ENCODE measurements at regions not wholly inside any gene's neighbourhood (a gene's known extent, or its start where the extent isn't known, plus 50 kb on each side); places are given as distances from the start of the nearest gene placed in this dataset.
A peak's percentile ranks its signal among the peaks of the same experiment; 100 is the strongest.
"Not testable (repeated sequence)": the region's sequence is repeated elsewhere in the genome, so short reads cannot be mapped to it uniquely, and the experiment has no call there.

DNA sequence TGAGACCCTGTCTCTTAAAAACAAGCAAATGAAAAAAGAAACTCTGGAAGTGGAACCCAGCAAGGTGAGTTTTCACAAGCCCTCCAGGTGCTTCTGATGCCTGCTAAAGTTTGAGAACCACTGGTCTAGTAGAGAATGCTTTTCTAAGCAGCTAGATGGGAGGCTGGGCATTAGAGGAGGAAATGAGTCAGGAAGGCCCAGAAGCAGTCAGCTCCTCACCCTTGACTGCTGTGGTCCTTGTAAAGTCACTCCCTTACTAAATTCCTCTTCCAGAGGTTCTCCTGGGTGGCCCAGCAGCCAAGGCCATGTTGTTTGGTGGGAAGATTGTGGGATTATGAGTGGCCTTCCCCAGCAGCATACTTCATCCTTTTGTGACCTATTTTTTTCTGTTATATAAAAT is 52.0 kb upstream of the FYN start:
- DNase-seq: no peak

DNA sequence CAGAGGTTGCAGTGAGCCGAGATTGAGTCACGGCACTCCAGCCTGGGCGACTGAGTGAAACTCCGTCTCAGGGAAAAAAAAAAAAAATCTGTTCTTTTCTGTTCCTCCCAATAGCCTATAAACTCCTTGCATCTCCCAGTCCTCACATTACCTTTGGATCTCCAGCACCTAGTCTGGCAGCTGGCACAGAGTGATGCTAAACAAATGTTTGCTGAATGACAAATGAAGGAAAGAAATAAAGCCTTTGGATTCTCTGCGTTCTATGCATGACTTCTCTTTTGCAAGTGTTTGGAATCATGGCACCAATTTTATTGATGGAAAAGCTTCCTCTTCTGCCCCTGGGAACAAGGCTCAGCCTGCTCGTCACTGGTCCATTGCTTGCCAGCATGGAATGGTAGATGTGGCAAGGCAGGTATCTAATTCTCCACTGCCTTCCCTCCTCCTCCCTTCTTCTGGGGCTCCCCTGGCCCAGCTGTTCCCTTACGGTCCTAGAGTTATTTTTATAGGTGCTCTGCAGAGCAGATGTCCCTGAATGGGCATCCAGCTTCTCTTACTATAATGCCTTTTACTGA is 53.6 kb upstream of the FYN start:
- DNase-seq: peak; percentile 72

DNA sequence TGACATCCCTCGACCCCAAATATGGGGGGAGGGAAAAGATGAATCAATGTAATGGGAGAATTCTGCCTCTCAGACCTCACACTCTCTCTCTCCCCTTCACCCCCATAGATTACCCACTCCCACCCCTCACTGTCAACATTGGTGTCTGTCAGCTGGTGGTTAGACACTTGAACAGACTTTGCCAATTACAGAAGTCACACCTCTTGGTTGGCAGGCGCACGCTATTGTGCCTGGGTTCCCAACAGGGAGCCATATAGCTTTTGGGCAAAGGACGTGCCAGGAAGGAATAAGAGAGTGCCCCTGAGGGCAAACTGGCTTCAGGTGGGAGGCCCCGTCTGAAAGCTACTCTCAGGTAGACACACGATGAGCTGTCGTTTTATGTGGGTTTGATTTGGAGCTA is 54.1 kb upstream of the FYN start:
- peak; percentile 72 for DNase-seq

DNA sequence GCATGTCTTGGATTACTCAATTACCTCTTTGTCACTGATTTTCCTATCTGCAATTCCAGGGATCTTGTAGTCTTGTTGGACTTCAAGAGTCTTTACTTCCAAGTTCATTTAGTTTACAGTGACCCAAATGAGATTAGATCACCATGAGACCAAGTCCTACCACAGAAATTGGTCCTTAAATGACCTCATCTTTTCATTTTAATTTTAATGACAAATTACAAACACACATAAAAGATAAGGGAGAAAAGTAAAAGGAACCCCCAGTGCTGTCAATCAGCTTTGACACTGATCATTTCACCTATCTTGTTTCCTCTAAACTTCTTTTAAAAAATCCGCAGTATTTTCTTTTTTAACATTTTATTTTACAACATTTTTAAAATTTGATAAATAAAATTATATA is 54.9 kb upstream of the FYN start:
- DNase-seq: no peak

DNA sequence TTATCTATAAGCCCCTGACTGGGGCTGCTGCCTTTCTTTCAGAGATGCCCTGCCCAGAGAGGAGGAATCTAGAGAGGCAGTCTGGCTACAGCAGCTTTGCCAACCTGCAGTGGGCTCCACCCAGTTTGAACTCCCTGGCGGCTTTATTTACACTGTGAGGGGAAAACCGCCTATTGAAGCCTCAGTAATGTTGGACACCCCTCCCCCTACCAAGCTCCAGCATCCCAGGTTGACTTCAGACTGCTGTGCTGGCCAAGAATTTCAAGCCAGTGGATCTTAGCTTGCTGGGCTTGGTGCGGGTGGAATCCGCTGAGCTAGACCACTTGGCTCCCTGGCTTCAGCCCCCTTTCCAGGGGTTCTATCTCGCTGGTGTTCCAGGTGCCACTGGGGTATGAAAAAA is 61.4 kb upstream of the FYN start:
- not testable (repeated sequence) for DNase-seq

DNA sequence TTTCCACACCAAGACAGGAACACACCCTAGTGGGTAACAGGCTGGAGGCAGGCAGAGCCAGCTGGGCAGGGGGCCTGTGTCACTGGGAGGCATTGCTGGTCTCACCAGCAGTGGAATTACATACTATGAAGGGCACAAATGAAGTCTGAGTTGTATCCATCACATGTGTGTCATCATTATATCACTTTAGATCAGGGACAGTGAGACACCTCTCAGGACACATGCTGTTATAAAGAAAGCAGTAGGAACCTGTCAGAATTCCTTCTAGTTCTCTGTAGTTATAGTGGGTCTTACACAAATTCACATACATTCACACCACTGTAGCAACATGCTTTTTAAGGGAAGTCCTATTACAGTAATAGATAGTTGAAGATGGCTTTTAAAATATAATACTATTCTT is 63.5 kb upstream of the FYN start:
- no peak for DNase-seq

DNA sequence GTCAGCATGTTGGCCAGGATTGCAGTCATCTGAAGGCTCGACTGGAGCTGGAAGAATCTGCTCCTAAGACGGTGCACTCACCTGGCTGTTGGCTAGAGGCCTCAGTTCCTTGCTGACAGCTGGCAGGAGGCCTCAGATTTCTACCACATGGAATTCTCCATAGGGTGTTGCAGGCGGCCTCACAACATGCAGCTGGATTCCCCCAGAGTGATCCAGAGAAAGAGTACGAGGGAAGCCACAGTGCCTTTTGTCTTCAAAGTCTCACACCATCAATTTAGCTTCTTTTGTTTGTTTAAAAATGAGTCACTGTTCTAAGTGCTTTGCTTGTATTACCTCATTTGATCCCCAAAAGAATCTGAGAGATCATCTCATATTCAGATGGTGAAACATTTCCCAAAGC is 65.5 kb upstream of the FYN start:
- DNase-seq: no peak

DNA sequence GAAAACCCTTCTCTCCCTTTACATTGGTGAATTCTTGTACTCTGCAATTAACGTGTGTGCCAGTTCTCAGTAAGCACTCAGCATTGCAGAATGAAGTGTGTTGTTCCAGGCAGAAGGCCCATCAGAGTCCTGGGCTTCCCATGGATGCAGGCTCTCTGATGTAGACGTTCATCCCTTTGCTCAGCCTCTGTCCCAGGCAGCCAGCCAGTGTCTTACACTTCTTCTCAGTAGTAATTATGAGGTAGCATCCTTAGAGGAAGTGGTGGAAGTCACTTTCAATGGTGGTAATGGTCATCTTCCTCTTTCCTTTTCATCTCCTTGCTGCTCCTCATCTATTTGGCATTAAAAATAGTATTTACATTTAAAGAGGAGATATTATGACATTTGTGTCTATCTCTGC is 66.7 kb upstream of the FYN start:
- no peak for DNase-seq

DNA sequence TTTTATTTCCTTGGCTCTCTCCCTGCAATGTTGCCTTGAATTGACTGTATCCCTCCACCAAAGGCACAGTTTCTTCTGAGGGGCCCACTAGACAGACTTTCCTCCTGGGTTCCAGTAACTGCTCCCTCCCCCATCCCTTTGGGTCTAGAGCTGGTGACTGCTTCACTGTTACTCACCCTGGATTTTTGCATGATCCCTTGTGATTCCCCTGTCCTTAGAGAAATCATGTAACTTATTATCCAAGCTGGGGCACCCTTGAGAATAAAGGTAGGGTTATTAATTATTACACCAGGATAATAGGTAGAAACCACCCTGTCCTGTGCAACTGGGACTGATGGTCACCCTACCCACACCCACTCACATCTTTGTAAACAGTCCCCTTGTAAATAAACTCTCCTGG is 67.5 kb upstream of the FYN start:
- DNase-seq: no peak

DNA sequence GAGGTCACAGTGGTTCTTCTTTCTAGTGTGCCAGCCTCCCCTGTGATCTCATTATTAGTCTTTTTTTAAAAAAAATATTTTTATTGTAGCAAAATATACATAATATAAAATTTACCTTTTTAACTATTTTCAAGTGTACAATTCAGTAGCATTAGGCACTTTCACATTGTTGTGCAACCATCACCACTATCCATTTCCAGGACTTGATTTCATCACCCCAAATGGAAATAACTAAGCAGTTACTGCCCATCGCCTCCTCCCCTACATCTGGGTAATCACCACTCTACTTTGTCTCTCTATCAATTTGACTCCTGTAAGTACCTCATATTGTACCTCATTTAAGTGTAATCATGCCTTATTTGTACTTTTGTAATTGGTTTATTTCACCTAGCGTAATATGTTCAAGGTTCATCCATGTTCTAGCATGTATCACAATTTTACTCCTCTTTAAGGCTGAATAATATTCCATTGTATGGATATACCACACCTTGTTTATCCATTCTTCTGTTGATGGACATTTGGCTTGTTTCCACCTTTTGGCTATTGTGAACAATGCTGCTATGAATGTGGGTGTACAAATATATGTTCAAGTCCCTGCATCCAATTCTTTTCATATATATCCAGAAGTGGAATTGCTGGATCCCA is 68.6 kb upstream of the FYN start:
- DNase-seq: no peak

DNA sequence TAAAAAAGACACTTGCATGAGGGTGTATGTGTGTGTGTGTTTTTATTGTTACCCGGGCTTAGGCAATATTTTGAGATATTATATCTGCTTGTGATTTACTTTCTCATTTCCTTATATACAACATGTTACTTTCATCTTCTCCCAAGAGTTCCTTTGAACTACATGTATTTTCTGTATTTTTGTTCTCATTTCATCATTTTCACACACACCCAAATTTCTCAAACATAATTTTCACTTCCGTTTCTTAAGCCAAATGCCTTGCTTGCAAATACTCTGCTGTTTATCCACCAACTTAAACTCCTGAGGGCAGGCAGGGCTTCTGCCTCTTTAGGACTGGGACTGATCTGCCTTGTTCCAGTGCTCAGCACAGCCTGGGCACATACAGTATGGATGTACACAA is 69.3 kb upstream of the FYN start:
- DNase-seq: no peak

DNA sequence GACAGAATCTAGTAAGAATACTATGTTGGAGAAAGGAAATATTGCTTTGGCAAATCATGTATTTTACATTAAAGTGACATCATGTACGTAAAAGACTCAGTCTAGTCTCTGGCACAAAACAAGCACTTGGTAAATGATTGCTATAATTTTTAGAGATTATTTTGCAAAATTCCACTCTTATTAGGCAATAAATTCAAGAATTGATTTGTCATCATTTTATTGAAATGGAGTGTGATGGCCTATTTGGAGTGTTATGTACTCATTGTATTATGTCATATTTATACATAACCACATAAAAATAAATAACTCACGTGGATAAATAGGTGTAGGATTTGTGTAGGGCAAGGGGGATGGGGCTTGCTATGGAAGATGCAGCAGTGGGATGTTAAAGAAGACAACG is 70.0 kb upstream of the FYN start:
- no peak for DNase-seq

DNA sequence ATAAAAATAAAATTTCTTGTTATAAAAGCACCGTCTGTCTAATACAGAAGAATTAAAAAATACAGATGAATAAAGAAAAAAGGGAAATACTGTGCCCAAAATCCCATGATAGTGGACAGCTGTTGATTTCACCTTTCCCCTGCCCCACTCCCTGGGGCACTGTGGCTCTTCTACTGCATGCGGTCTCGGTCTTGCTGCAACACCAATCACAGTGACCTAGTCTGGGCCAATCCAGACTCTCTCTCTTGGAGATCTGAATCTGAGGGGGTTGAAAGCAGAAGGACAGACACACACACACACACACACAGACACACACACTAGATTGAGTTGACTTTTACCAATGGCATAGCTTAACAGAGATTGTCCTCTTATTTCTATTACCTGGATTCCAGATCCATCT is 70.5 kb upstream of the FYN start:
- DNase-seq: no peak

DNA sequence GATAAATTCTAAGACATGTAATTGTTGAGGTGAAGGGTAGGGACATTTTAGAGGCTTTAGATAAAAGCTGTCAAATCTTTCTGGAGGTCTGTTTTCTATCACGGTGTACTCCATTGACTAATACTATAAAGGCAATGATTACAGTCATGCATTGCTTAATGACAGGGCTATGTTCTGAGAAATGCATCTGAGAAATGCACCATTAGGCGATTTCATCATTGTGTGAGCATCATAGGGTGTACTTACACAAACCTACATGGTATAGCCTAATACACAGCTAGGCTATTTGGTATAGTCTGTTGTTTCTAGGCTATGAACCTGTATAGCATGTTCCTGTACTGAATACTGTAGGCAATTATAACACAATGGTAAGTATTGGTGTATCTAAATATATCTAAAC is 71.3 kb upstream of the FYN start:
- DNase-seq: no peak

DNA sequence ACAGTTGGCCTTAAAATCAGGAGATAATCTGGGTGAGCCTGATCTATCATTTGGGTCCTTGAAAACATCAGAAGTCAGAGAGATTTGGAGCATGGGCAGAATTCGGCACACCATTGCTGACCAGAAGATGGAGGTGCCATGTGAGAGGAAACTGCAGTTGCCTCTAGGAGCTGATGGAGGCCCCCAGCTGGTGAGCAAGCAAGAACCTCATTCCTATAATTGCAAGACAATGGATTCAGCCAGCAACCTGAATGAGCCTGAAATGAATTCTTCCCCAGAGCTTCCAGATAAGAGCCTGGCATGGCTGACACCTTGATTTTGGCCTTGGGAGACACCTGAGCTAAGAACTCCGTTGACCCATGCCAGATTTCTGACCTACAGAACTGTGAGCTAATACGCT is 76.3 kb upstream of the FYN start:
- DNase-seq: no peak

DNA sequence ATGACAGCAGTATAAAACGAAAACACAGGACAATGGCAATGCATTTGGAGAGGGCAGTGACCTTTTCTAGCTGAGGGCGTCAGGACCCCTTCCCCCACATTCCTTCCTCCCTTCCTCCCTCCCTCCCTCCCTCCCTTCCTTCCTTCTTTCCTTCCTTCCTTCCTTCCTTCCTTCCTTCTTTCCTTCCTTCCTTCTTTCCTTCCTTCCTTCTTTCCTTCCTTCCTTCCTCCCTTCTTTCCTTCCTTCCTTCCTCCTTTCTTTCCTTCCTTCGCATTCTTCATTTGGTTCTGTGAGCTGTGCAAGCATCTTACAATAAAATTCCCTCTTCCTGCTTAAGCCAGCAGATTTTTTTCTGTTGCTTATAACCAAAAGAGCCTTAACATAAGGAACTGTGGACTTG is 76.7 kb upstream of the FYN start:
- DNase-seq: not testable (repeated sequence)

DNA sequence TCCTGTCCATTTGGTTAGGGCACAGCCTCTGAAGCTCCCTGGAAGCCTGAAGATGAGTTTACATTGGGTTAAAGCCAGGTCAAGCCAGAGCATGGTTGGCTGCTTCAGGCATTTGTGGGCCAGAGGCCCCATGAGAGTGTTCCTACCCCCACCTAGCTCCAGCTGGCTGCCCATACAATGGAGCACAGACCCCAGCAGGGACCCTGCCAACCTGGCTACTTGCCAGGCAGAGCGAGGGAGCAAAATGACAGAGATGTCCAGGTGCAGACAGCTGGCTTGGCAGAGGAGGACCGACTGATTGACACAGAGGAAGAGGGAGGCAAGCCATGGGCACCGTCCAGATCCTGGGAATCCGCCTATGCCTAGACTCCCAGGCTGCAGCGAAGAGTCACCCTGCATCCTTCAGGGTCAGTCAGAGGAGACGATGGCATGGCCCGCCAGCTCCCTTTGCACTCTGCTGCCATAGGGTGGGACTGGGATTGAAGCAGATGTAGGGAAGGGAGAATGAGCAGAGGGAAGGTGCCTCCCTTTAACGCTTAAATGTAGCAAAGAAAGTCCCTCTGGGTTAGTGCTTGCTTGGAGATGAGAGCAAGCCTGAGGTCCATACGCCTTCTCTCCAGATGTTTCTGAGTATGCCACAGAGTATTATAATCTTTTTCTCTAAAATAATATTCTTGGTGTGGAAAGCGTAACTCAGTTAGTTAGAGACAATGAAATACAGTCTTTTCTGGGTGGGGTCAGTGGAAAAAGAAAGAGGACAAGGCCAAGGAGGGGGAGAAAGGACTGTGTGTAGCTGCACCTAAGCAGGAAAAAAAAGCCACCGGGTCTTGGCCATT is 77.6 kb upstream of the FYN start:
- peak; percentile 96 for DNase-seq

DNA sequence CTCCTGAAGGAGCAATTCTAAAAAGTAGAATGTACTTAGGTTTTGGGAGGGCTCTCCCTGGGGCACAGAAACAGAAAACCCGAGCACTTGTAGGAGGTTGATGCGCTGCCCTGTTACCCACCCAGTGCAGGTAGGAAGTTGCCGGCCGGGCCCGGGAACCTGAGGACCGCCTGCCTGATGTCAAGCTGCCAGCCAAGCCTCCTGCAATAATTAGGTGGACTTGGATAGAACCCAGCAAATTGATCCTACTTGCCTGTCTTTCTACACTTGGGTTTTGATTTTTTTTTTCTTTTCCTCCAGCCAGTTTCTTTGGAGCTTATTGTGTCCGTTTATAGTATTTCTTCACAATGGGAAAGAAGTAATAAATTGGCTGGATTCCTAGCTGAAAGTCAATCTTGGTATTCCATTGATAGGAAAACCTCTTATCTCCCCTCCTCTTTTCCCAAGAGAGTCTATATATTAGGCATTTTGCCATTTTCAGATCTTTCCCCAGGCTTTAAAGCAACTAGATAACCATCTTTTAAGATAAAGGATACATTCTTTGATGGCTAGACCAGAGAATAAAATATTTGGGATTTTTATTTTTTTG is 78.3 kb upstream of the FYN start:
- DNase-seq: peak; percentile 66

DNA sequence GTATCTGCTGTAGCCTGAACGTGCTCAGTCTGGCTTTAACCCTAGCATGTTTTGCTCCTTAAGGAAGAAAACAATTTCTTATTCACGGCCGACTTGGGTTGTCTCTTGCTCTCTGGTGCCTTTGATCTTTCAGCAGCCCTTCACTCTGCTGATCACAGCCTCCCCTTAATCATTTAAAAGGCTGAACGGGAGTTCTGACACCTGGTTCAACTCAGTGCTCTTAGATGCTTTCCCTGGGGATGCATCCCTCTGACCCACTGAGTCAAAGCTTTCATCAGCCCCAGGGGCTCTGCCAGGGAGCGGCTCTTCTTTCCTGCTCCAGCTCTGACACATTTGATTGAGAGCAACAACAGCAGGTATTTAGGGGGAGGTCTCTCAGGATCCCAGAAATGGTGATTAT is 79.0 kb upstream of the FYN start:
- peak; percentile 28 for DNase-seq

DNA sequence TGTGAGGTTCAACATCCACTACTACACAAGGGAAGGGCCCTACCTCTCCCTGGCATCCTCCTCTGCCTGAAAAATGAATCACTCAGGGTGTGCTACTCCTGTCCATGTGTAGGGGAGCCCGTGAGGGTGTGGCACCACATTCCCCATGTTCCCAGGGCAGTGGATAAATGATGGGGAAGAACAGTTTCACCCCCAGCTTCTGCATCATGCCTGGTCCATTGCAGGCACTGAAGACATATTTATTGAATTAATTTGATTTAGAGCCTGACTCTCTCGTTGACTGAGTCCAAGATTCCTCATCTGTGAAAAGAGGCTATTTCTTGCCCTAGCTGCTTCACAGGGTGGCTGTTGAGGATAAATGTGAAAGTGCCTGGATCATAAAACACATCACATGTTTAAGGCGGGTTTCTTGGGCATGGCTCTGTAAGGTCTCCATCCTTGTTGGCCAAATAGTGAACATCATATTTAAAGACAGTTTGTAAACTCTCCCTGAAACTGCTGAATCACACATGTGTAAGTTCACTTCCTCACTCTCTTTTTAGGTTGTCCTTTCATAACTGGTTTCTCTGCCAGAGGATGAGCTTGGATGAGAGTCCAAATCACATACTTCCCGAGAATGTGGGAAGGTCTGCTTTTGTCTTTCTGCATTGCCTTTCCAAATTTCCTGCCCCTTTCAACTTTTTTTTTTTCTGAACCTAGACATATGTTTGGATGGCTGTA is 79.7 kb upstream of the FYN start:
- DNase-seq: no peak

DNA sequence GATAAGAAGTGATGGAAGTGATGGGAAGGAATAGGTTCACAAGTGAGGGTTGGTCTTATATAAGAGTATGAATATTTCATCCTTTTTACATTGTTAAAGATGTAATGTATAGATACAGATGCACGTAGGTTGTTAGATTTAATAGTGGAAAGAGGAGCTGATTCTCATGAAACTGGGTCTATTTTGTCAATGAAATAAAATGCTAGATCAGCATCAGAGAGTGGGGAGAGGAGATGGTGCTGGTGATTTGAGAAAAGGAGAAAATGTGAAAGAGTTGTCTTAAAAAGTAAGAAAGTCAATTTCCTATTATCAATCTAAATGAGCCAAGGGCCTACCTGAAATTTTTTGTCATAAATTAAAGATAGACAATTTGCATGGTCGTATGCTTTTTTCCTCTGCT is 82.8 kb upstream of the FYN start:
- no peak for DNase-seq

DNA sequence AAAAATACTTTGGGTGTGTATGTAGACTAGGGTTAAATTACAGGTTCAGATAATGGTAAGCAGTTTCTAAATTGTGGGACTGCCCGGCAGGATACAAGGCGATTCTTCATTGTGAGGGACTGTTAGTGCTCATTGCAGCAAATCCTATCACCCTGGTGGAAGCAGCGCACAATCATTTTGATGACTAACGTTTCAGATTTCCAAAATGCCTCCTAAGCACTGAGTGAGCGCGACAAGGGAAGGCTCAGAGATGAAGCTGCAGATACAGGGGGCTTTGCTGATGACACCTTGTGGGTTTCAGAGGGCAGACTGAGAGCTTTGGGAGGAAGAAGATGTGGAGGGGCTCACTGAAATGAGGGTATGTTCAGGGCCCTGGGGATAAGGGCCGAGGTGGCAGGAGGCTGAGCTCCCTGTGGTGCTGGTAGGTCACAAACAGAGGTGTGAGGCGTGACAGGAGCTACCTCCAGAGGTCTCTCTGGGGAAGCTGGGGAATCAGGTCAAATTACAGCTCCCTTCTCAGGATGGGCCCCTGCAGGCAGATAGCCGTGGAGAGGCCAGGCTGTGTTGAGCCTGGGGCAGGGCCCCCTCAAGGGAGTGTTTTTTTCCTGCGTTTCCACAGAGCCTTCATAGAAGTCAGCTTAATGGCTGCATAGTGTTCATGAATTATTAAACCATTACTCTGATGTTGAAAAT is 84.5 kb upstream of the FYN start:
- DNase-seq: peak; percentile 33

DNA sequence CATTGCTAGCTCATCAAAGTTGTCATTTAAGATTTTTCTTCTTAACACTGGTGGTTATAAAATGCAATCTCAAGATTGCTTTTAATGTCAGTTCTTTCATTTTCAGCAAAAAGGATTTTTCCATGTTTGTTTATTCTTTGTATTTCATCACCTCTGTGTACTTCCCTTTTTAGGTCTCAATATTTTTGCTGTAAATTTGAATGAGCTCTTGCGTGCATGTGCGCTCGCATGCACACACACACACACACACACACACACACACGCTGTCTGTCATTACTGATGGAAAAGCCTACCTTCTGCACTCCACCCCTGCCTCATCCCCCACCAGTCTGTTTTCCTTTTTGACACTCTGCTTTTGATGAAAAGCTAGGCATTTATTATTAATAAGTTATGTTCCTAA is 85.3 kb upstream of the FYN start:
- DNase-seq: no peak

Data from NCI-H1092 treated with DMSO at 0.1 percent for 48 hours (cell line).